KMS-11 (cell line): ENCODE measurements at regions not wholly inside any gene's neighbourhood (a gene's known extent, or its start where the extent isn't known, plus 50 kb on each side); places are given as distances from the start of the nearest gene placed in this dataset.
"Not testable (repeated sequence)": the region's sequence is repeated elsewhere in the genome, so short reads cannot be mapped to it uniquely, and the experiment has no call there.

ENCODE experiments used
- H2AFZ ChIP-seq: fragments of 200-600 bp; sonication (generic); 2 replicates; pipeline ENCODE4 v1.6.1; 2016; ENCODE audit warnings: antibody characterized with exemption, mixed run types, low read depth
- H3K27ac ChIP-seq: fragments of 200-600 bp; sonication (generic); 2 replicates; pipeline ENCODE4 v1.6.1; 2016; ENCODE audit warnings: mild to moderate bottlenecking, mixed run types
- H3K27me3 ChIP-seq: fragments of 200-600 bp; sonication (generic); 2 replicates; pipeline ENCODE4 v1.6.1; 2017; ENCODE audit warnings: mild to moderate bottlenecking, low read depth, mixed run types, moderate library complexity; ENCODE audit not compliant: insufficient read depth
- H3K36me3 ChIP-seq: fragments of 200-600 bp; sonication (generic); 2 replicates; pipeline ENCODE4 v1.6.1; 2017; ENCODE audit warnings: mild to moderate bottlenecking, mixed run types; ENCODE audit not compliant: insufficient read depth
- H3K4me1 ChIP-seq: fragments of 200-600 bp; sonication (generic); 2 replicates; pipeline ENCODE4 v1.6.1; 2016; ENCODE audit warnings: mild to moderate bottlenecking, low read depth, mixed run types; ENCODE audit not compliant: poor library complexity, severe bottlenecking
- H3K4me2 ChIP-seq: fragments of 200-600 bp; sonication (generic); 2 replicates; pipeline ENCODE4 v1.7.0; 2016; ENCODE audit warnings: mild to moderate bottlenecking, mixed run types
- H3K4me3 ChIP-seq: fragments of 200-600 bp; sonication (generic); IDR thresholded peaks from 2 replicates; pipeline ENCODE4 v1.6.1; 2017; ENCODE audit warnings: low read depth, low read length, mixed read lengths; ENCODE audit not compliant: insufficient read depth
- H3K79me2 ChIP-seq: fragments of 200-600 bp; sonication (generic); 2 replicates; pipeline ENCODE4 v1.6.1; 2016; ENCODE audit warnings: low read depth, mixed run types; ENCODE audit not compliant: insufficient read depth
- H3K9ac ChIP-seq: fragments of 200-600 bp; sonication (generic); 2 replicates; pipeline ENCODE4 v1.6.1; 2016; ENCODE audit warnings: mild to moderate bottlenecking, mixed run types
- H4K20me1 ChIP-seq: fragments of 200-600 bp; sonication (generic); 2 replicates; pipeline ENCODE4 v1.6.1; 2016; ENCODE audit warnings: mild to moderate bottlenecking, mixed run types; ENCODE audit not compliant: insufficient read depth
- TF ChIP-seq, protein P1 (sequence below): fragments of 200-600 bp; sonication (generic); conservative IDR thresholded peaks from 2 replicates; pipeline ENCODE4 v1.6.1; 2017; ENCODE audit warnings: low read depth, mild to moderate bottlenecking, antibody characterized with exemption, low read length, moderate library complexity, mixed read lengths

DNA sequence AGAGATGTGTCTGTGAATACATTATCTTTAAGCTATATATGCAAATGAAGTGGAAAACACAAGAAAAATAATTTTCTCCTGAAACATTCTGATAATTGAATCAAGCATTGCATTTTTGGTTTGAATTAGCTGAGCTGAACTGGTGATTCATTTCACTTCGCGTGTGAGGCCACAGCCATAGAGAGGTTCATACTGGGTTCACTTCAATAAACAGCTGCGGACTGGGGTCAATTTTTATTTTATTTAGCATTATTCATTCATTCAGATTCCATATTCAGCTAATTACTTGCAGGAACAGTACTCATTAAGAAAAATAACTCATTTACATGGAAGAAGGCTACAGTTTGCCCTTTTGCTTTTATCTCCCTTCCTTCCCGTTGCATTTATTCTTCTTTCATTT, 195.2 kb upstream of the LRIG3 start:
- Histone ChIP-seq H3K27me3 (no peaks in the 10 kb centered on the region), H2AFZ (no peak overlapping the region)

DNA sequence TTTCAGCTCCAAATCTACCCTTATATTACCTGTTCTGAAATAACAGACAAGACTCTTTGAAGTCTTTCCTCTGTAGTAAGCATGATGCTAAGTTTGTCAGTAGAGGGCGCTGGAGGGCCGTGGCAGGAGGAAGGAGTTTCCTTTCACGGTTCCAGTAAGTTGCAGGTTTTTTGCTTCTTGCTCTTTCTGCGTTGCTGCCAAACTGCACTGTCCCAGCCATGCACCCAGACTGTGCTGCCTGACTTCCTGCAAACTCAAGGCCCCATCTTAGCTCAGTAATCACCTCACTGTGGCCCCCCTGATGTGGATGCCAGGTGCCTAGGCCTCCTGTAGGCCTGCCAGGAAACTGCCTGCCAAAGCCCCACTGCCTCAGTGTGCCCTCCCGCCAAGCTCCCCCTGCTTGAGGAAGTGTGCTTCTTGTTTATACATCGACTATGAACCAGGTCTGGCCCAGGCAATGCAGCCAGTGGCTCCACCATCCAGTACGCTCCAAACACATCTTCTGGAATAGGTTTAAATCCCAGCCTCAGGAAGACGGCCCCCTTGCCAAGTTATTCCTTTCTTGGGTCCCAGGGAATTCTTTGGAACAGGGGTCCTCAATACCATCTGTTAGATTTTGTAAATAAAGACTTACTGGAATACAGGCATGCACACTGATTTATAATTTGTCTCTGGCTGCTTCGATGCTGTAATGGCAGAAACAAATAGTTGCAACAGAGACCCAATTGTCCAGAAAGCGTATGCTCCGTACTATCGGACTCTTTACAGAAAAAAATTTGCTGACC, 193.7 kb upstream of the LRIG3 start:
- no peaks in the 10 kb centered on the region for H4K20me1 ChIP-seq
- no peak overlapping the region for H3K9ac ChIP-seq
- no peaks in the 10 kb centered on the region for H3K36me3 ChIP-seq
- no peaks in the 10 kb centered on the region for H3K27me3 ChIP-seq
- no peak overlapping the region for H3K4me3 ChIP-seq
- no peak overlapping the region for H3K27ac ChIP-seq
- H3K4me2 ChIP-seq, result no peak overlapping the region
- no peaks in the 10 kb centered on the region for H3K4me1 ChIP-seq
- TF ChIP-seq, protein P1, sequence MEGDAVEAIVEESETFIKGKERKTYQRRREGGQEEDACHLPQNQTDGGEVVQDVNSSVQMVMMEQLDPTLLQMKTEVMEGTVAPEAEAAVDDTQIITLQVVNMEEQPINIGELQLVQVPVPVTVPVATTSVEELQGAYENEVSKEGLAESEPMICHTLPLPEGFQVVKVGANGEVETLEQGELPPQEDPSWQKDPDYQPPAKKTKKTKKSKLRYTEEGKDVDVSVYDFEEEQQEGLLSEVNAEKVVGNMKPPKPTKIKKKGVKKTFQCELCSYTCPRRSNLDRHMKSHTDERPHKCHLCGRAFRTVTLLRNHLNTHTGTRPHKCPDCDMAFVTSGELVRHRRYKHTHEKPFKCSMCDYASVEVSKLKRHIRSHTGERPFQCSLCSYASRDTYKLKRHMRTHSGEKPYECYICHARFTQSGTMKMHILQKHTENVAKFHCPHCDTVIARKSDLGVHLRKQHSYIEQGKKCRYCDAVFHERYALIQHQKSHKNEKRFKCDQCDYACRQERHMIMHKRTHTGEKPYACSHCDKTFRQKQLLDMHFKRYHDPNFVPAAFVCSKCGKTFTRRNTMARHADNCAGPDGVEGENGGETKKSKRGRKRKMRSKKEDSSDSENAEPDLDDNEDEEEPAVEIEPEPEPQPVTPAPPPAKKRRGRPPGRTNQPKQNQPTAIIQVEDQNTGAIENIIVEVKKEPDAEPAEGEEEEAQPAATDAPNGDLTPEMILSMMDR, result peak; percentile 99
- H3K79me2 ChIP-seq, result no peaks in the 10 kb centered on the region
- H2AFZ ChIP-seq, result peak overlapping the region; percentile 56; the same call in 1 of the 2 replicates

More for the DNA sequence above, 195.2 kb upstream of the LRIG3 start:
- TF ChIP-seq, protein P1, result no peak
- Histone ChIP-seq H3K79me2 (no peaks in the 10 kb centered on the region), H3K36me3 (no peaks in the 10 kb centered on the region), H3K9ac (no peak overlapping the region), H3K4me1 (no peaks in the 10 kb centered on the region), H4K20me1 (no peaks in the 10 kb centered on the region), H3K4me2 (no peak overlapping the region), H3K27ac (no peak overlapping the region), H3K4me3 (no peak overlapping the region)

DNA sequence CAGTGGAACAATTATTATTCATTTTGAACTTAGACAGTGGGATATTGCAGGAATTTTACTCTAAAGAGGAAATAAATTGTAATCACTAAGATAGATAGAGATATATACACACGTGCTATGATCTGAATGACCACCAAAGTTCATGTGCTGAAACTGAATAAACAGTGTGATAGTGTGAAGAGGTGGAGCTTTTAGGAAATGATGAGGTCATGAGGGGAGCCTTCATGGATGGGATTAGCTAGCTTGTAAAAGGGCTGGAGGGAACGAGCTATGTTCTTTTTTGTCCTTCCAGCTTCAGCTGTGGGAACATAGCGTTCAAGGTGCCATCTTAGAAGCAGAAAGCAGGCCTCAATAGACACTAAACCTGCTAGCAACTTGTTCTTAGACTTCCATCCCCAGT, 191.5 kb upstream of the LRIG3 start:
- Histone ChIP-seq H3K27me3 (no peaks in the 10 kb centered on the region), H3K79me2 (no peaks in the 10 kb centered on the region), H4K20me1 (no peaks in the 10 kb centered on the region), H3K27ac (no peak overlapping the region), H3K4me2 (no peak overlapping the region), H3K4me3 (no peak overlapping the region), H3K4me1 (no peaks in the 10 kb centered on the region), H3K9ac (no peak overlapping the region), H2AFZ (no peak overlapping the region), H3K36me3 (no peaks in the 10 kb centered on the region)
- TF ChIP-seq, protein P1, result no peak

DNA sequence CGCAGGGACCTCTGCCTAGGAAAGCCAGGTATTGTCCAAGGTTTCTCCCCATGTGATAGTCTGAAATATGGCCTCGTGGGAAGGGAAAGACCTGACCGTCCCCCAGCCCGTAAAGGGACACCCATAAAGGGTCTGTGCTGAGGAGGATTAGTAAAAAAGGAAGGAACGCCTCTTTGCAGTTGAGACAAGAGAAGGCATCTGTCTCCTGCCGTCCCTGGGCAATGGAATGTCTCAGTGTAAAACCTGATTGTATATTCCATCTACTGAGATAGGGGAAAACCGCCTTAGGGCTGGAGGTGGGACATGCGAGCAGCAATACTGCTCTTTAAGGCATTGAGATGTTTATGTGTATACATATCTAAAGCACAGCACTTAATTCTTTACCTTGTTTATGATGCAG, 188.2 kb upstream of the LRIG3 start:
- H3K27me3 ChIP-seq, H3K79me2 ChIP-seq, H3K9ac ChIP-seq, H4K20me1 ChIP-seq, H2AFZ ChIP-seq, H3K4me1 ChIP-seq, H3K27ac ChIP-seq, H3K36me3 ChIP-seq, H3K4me3 ChIP-seq, H3K4me2 ChIP-seq: not testable (repeated sequence)

DNA sequence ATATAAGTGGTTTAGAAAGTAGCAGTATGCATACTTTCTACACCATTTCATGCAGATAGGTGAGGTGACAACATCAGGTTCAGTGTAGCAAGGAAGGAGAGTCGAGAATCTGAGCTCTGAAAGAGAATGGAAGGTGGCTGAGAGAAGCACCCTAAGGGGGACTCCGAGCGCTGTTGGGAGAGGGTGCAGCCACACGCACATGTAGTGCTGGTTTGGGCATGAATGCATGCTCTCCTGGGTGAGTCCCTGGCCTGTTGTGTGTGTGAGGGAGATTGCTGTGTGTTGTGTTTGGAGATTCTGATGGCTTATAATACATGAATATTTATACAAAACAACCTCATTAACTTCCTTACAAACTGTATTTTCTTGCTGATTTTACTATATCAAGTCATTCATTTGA, 180.3 kb upstream of the LRIG3 start:
- Histone ChIP-seq H3K4me3 (no peak overlapping the region), H3K27me3 (no peaks in the 10 kb centered on the region), H3K4me2 (no peak overlapping the region), H4K20me1 (no peaks in the 10 kb centered on the region), H3K36me3 (no peaks in the 10 kb centered on the region), H3K27ac (no peak overlapping the region), H3K4me1 (no peaks in the 10 kb centered on the region), H3K79me2 (no peaks in the 10 kb centered on the region), H2AFZ (no peak overlapping the region), H3K9ac (no peak overlapping the region)
- TF ChIP-seq, protein P1, result no peak
